IPS-20b (cell line): ENCODE measurements at regions not wholly inside any gene's neighbourhood (a gene's known extent, or its start where the extent isn't known, plus 50 kb on each side); places are given as distances from the start of the nearest gene placed in this dataset.
A peak's percentile ranks its signal among the peaks of the same experiment; 100 is the strongest.

Experiments used
- H3K27ac ChIP-seq: one replicate; pipeline ENCODE4 v1.5.1; 2013; ENCODE audit warnings: low read length
- H3K27me3 ChIP-seq: 2 replicates; pipeline ENCODE4 v1.6.1; 2013; ENCODE audit warnings: mild to moderate bottlenecking, low read length, inconsistent platforms; ENCODE audit not compliant: insufficient read depth
- H3K36me3 ChIP-seq: 2 replicates; pipeline ENCODE4 v1.6.1; 2013; ENCODE audit warnings: low read depth, mild to moderate bottlenecking, inconsistent platforms, low read length, moderate library complexity; ENCODE audit not compliant: insufficient read depth
- H3K4me1 ChIP-seq: 2 replicates; pipeline ENCODE4 v1.6.1; 2013; ENCODE audit warnings: mild to moderate bottlenecking, control low read depth, inconsistent platforms, low read length, moderate library complexity; ENCODE audit not compliant: insufficient read depth
- H3K4me3 ChIP-seq: 2 replicates; pipeline ENCODE4 v1.5.1; 2013; ENCODE audit warnings: mild to moderate bottlenecking, low read length, inconsistent platforms
- H3K9ac ChIP-seq: 2 replicates; pipeline ENCODE4 v1.6.1; 2013; ENCODE audit warnings: low read depth, mild to moderate bottlenecking, inconsistent platforms, low read length, moderate library complexity
- H3K9me3 ChIP-seq: 2 replicates; pipeline ENCODE4 v1.6.1; 2013; ENCODE audit warnings: mild to moderate bottlenecking, low read depth, low read length, inconsistent platforms; ENCODE audit not compliant: insufficient read depth

DNA sequence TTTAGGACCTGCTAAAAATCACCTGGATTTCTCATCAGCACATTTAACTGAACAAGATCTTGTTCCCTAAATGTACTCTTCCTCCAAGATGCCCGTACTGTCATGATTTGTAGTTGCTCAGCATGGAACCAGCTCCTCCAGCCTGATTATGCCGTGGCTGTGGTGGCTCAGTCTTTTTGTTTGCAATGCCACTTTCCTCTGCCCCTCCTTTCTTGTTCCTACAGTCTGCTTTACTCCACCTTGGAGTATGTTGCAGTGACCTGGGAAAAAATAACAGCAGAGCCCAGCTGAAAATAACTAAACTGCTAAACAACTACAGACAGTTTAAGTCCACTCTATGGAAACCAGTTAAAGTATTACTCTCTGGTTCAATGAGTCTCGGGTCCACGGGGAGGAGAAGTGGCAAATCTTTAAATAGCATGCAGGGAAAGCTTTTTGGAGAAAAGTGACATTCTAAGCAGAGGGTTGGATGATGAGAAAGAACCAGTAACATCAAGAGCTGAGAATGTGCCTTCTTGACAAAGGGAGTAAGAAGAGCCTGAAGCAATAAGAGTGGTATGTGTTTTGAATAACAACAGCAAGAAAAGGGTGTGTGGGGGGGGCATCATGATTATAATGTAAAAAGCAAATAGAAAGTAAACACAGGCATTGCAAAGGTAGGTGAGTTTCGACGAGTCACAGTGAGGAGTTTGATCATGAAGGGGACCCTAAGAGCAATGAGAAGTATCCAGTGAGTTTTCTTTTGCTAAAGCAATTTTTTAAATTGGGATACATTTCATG, 225.7 kb downstream of the TMX3 start:
- H3K9me3 ChIP-seq = no peaks in the 10 kb centered on the region
- peak overlapping the region; percentile 53 for H3K27ac ChIP-seq
- no peaks in the 10 kb centered on the region for H3K36me3 ChIP-seq
- no peaks in the 10 kb centered on the region for H3K27me3 ChIP-seq
- peaks cover 8% of the 10 kb centered on the region; the same call in 1 of the 2 replicates for H3K4me1 ChIP-seq
- H3K9ac ChIP-seq = peak overlapping the region; percentile 52
- H3K4me3 ChIP-seq = peak overlapping the region; percentile 47

DNA sequence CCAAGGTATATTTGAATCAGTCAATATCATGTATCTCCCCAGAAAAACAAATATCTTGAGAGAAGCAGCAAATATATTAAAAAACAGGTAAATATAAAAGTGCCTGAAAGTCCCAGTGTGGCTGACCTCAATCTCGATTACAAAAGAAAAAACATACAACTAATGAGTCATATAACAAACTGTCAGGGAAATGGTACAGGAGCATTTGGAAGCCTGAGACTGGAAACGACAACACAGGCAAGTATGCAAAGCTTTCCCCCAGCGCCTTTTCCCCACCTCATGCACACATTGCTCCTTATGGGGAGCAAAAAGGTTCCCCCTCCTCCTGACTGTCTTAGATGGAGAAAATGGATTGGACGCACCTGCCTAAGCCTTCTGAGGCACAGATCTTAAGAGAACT, 230.7 kb downstream of the TMX3 start:
- Histone ChIP-seq H3K27ac (no peak overlapping the region), H3K9ac (no peak overlapping the region), H3K4me3 (no peak overlapping the region), H3K4me1 (0 out of 2 replicates have a peak, but pooled peaks cover 3% of the 10 kb centered on the region), H3K27me3 (no peaks in the 10 kb centered on the region), H3K36me3 (no peaks in the 10 kb centered on the region), H3K9me3 (no peaks in the 10 kb centered on the region)

DNA sequence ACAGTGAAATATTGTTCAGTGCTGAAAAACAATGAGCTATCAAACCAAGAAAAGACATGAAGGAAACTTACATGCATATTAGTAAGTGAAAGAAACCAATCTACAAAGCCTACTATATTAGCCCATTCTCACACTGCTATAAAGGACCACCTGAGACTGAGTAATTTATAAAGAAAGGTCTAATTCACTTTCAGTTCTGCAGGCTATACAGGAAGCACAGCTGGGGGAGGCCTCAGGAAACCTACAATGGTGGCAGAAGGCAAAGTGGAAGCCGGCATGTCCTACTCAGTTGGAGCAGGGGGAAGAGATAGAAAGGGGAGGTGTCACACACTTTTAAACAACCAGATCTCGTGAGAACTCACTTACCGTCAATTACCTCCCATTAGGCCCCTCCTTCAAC, 232.1 kb downstream of the TMX3 start:
- Histone ChIP-seq H3K9me3 (no peaks in the 10 kb centered on the region), H3K9ac (no peak overlapping the region), H3K4me3 (no peak overlapping the region), H3K27me3 (no peaks in the 10 kb centered on the region), H3K36me3 (no peaks in the 10 kb centered on the region), H3K4me1 (no peaks in the 10 kb centered on the region), H3K27ac (no peak overlapping the region)

DNA sequence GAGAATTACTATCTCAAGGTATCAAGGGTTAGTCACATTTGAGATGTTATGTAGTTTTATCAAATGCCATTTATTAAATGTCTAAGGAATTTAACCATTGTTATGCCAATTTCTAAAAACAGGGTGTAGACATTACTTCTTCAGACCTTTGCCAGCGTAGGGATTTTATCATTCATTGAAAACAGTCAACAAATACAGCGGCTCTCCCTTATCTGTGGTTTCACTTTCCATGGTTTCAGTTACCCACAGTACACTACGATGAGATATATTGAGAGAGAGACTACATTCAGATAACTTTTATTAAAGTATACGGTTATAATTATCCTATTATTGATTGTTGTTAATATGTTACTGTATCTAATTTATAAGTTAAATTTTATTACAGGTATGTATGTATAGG, 234.7 kb downstream of the TMX3 start:
- Histone ChIP-seq H3K27me3 (no peaks in the 10 kb centered on the region), H3K9ac (no peak overlapping the region), H3K9me3 (no peaks in the 10 kb centered on the region), H3K4me3 (no peak overlapping the region), H3K27ac (no peak overlapping the region), H3K36me3 (no peaks in the 10 kb centered on the region), H3K4me1 (no peaks in the 10 kb centered on the region)

DNA sequence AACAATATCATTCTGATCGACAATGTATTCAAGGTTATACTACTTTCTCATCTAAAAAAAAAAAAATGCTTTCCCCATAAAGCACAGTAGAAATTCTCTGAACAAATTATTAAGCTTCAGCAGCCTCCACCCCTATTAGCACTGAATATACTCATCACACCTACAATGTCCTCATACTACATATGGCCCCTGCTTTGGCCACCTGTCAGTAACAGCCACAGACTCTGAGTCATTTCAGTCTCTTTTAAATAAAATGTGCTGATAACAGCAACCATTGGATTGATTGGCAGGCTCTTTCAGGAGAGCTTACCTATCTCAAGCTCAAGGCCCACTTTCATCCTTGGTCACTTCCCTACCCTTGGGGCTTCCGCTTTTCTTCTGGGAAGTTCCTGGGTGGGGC, 236.7 kb downstream of the TMX3 start:
- H3K9ac ChIP-seq = no peak overlapping the region
- H3K9me3 ChIP-seq = no peaks in the 10 kb centered on the region
- no peaks in the 10 kb centered on the region for H3K36me3 ChIP-seq
- H3K4me3 ChIP-seq = no peak overlapping the region
- H3K27me3 ChIP-seq = no peaks in the 10 kb centered on the region
- no peaks in the 10 kb centered on the region for H3K4me1 ChIP-seq
- no peak overlapping the region for H3K27ac ChIP-seq

DNA sequence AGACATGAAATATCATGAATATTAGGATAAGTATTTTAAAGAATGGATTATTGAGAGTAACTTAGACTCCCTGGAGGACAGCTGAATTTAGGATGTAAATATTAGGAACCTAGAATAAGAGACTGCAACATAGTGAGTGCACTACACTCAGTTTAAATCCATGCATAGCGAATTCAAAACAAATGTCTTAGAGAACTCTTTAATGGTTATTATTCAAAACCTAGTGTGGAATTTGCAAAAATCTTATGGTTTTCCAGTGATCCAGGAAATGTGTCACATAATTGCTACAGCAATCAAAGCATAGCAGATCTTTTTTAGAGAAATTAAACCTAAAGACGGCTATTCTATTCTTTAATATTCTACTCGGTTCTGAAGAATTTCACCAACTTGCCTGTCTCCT, 239.0 kb downstream of the TMX3 start:
- no peak overlapping the region for H3K27ac ChIP-seq
- H3K4me1 ChIP-seq = no peaks in the 10 kb centered on the region
- no peak overlapping the region for H3K9ac ChIP-seq
- no peaks in the 10 kb centered on the region for H3K9me3 ChIP-seq
- H3K27me3 ChIP-seq = no peaks in the 10 kb centered on the region
- no peak overlapping the region for H3K4me3 ChIP-seq
- H3K36me3 ChIP-seq = no peaks in the 10 kb centered on the region

DNA sequence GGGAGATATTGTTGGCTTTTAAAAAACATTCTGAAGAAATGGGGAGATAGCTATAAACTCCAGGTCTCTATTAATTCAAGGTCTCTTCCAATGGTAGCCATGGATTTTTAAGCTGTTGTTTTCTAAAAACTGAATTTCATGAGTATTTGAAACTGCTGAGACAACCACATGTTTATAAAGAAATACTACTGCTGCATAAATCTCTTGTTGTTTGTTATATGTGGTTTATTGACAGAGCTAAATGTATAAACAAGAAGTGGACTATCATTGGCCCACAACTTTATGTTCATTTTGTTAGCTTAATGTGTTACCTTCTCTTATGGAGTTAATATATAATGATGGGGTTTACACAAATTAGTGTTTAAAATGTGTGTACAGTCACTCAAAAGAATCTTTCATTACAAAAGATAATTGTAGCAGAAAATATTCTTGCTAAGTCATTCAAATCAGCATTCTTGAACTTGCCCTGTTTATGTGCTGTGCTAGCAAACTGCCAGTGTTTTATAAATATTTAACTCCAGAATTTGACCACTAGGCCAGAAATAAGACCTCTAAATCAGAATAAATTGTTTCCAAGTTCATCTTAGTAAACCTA, 242.1 kb downstream of the TMX3 start:
- Histone ChIP-seq H3K4me1 (peaks cover 2% of the 10 kb centered on the region; the same call in 1 of the 2 replicates), H3K27ac (no peak overlapping the region), H3K4me3 (no peak overlapping the region), H3K9ac (no peak overlapping the region), H3K27me3 (no peaks in the 10 kb centered on the region), H3K9me3 (no peaks in the 10 kb centered on the region), H3K36me3 (no peaks in the 10 kb centered on the region)

DNA sequence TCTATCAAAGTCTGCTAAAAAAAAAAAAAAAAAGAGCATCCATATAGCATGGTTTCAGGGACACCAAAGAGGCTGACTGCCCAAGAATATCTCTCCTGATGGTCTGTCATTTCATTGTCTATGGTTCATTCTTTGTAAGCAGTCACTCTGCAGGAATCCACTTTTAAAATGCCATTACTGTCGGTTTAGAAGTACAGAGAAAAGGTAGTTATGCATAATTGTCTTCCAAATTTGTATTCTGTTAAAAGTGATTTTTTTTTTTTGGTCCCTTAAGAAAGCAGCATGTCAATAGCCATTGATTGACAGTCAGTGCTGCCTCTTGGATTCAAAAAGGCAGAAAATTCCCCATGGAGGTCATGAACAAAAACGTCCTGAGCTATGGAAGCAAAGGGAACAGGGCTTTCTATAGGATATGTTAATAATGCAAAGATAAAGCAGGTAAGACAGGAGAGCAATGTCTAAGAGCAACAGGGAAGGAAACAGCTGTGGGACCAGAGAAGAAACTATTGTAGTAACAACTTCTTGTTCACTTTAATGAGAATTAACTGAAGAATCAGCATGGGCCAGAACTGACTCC, 245.8 kb downstream of the TMX3 start:
- Histone ChIP-seq H3K27ac (no peak overlapping the region), H3K4me3 (no peak overlapping the region), H3K27me3 (no peaks in the 10 kb centered on the region), H3K9ac (no peak overlapping the region), H3K36me3 (no peaks in the 10 kb centered on the region), H3K4me1 (peaks cover 2% of the 10 kb centered on the region; the same call in 1 of the 2 replicates), H3K9me3 (no peaks in the 10 kb centered on the region)

DNA sequence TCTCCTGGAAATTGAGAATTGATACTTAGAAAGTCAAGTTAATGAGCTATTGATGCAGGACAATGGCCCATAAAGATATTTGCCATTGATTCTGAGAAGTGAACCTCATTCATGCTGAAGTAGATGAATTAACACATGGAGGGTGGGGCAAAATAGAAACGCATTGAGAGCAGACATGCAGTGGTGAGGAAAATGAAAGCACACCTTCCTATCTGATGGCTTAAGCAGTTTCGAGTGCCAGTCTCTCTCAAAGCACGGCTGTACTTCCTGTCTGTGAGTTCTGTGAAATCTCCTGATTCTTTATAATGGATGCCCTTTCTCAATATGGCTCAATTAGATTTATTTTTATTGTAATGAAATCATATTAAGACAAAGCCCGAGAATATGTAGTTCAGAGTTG, 247.0 kb downstream of the TMX3 start:
- Histone ChIP-seq H3K27ac (no peak overlapping the region), H3K9me3 (no peaks in the 10 kb centered on the region), H3K9ac (no peak overlapping the region), H3K4me1 (peaks cover 2% of the 10 kb centered on the region; the same call in 1 of the 2 replicates), H3K27me3 (no peaks in the 10 kb centered on the region), H3K4me3 (no peak overlapping the region), H3K36me3 (no peaks in the 10 kb centered on the region)

DNA sequence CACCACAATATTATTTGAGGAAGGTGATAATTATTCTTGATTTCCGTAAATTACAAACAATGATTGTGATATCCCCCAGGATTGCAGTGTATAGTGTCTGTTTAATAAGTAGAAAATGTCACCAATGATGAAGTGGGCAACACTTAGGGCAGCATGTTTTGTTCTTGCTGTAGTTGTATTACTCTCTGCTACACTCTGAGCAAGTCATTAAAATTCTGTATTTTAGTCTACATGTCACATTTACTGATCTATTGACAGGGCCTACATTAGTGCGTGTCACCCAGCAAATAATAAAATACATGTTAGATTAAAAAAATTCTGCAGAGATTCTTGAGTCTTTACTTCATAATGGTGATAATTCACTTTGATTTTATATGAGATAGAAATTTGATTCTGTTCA, 247.6 kb downstream of the TMX3 start:
- Histone ChIP-seq H3K9me3 (no peaks in the 10 kb centered on the region), H3K27ac (no peak overlapping the region), H3K9ac (no peak overlapping the region), H3K4me3 (no peak overlapping the region), H3K27me3 (no peaks in the 10 kb centered on the region), H3K36me3 (no peaks in the 10 kb centered on the region), H3K4me1 (peaks cover 2% of the 10 kb centered on the region; the same call in 1 of the 2 replicates)

DNA sequence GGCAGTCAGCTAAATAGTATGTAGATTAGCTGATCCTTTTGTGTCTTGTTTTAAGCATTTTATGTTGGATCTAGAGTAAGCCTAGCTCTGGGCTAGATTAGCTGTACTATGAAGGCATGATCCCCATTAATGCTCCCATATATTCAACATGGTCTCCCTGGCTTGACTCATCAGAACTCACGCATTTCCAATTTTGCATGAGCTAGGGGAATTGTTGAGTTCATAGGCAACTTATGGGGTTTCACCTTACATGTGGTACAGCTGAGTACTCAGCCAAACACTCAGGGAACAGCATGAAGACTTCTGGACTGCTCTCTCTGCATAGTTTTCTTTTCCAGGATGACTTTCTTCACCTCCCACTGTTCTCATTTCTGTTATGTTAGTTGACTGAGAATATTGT, 248.2 kb downstream of the TMX3 start:
- H3K27me3 ChIP-seq = no peaks in the 10 kb centered on the region
- H3K27ac ChIP-seq = no peak overlapping the region
- no peaks in the 10 kb centered on the region for H3K36me3 ChIP-seq
- H3K4me3 ChIP-seq = no peak overlapping the region
- H3K9ac ChIP-seq = no peak overlapping the region
- peaks cover 2% of the 10 kb centered on the region; the same call in 1 of the 2 replicates for H3K4me1 ChIP-seq
- no peaks in the 10 kb centered on the region for H3K9me3 ChIP-seq

DNA sequence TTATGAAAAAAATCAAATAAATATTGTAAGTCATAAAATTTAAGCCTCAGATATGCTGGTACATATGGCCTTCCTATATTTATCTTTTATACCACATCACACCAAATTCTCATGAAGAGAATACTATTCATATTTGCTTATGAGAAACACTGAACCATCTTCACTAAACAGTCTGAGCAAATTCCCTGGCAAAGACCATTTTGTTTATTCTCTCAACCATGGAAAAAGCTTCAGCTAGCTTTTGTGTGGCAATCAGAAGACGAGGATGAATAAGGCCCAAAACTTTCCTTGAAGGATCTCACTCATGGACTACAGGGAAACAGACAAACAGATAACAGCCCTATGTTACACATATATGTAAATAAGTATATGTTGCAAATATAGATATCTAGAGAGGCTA, 252.1 kb downstream of the TMX3 start:
- no peak overlapping the region for H3K4me3 ChIP-seq
- H3K36me3 ChIP-seq = no peaks in the 10 kb centered on the region
- H3K27ac ChIP-seq = no peak overlapping the region
- no peaks in the 10 kb centered on the region for H3K4me1 ChIP-seq
- no peaks in the 10 kb centered on the region for H3K9me3 ChIP-seq
- no peak overlapping the region for H3K9ac ChIP-seq
- no peaks in the 10 kb centered on the region for H3K27me3 ChIP-seq
